Fibroblast of skin of right quadriceps (primary cell): ENCODE measurements at regions not wholly inside any gene's neighbourhood (a gene's known extent, or its start where the extent isn't known, plus 50 kb on each side); places are given as distances from the start of the nearest gene placed in this dataset.

Source experiments
- DNase-seq: peaks from one replicate; pipeline ENCODE4 v3.0.0-alpha.2; 2013

DNA sequence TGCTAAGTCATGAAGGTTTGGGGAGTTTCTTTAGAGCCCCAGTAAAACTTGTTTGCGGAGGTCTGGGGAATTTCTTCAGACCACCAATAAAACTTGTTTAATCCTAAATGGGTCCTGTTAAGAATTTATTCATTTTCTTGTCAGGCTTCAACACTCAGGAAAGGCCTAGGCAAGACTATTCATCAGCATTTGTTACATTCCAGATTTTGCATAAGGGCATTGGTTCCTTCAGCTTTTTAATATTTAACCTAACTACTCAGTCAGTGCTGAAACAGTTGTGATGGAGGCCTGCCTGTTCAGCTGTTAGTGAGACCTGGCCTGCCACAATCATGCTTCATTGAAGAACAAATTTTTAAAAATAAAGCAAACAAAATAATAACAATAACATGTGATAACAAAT is 954.2 kb upstream of the SEMA6D start:
- no peak for DNase-seq

DNA sequence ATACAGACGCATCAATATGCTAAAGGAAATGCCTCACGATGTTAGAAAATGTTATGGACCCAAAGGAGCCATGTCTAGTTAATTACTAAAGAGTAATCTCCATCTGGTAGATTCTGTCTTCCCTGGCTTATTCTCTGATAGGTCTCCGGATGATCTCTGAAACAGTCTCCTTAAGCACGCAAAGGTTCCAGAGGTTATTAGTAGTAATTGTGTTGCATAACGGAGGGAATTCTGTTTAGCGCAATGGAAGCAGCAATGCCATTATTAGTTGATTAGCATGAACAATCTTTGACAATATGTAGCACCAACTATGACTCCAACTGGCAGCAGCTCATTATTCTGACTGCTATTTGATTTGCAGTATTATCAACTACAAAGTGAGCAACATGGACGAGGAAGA is 952.5 kb upstream of the SEMA6D start:
- DNase-seq, result no peak

DNA sequence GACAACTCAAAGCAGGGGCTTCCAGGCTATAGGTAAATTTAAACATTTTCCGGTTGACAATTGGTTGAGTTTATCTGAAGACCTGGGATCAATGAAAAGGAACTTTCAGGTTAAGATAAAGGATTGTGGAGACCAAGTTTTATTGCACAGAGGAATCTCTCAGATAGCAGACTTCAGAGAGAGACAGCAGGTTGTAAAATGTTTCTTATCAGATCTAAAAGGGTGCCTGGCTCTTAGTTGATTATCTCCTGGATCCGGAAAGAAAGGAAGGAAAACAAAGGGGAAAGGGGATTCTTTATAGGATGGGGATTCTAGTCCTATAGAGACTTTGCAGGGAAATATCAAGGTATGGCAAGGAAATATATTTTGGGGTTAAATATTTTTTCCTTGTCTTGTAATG is 951.3 kb upstream of the SEMA6D start:
- DNase-seq, result no peak

DNA sequence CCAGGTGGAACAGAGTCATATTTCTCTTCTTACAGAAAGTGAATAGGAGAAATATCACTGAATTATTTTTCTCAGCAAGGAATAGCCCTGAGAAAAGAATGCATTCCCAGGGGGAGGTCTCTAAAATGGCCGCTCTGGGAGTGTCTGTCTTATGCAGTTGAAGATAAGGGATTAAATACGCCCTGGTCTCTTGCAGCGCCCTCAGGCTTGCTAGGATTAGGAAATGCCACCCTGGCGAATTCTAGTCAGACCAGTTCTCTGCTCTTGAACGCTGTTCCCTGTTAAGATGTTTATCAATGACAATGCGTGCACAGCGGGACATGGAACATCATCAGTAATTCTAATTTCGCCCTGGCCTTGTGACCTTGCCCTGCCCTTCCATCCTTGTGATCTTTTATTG is 949.0 kb upstream of the SEMA6D start:
- no peak for DNase-seq

DNA sequence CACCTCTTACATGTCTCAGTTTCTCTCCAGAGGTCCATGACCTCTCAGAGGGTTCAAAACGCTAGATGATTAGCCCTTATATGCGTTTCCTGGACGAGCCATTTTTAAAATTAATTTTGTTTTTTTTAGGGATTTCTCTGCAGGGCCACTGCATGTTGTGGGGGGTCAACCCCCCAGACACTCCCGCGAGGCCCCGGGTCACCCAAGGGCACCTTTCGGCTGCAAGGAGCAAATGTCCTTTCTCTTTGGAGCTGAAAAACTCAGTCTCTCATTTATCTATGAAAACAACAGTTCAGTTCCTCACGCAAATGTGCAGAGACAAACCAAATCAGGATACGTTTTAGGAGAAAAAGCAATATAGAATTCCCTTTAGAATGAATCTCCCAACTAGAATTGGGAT is 944.3 kb upstream of the SEMA6D start:
- DNase-seq, result no peak

DNA sequence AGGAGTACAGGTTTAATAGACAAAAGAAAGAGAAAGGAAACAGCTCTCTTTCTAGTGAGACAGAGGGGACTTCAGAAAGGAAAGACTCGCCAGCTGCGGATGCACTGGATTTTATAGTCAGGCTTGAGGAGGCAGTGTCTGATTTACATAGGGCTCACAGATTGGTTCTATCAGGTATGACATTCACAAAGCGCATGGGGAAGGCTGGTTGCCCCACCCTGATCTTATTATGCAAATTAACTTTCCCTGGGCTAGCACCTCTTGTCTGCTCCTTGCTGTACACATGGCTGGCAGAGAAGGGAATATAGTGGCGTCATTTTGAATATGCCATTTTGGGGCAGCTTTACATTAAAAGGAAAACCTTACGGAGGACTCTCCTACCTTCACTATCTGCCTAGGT is 938.4 kb upstream of the SEMA6D start:
- DNase-seq, result no peak

DNA sequence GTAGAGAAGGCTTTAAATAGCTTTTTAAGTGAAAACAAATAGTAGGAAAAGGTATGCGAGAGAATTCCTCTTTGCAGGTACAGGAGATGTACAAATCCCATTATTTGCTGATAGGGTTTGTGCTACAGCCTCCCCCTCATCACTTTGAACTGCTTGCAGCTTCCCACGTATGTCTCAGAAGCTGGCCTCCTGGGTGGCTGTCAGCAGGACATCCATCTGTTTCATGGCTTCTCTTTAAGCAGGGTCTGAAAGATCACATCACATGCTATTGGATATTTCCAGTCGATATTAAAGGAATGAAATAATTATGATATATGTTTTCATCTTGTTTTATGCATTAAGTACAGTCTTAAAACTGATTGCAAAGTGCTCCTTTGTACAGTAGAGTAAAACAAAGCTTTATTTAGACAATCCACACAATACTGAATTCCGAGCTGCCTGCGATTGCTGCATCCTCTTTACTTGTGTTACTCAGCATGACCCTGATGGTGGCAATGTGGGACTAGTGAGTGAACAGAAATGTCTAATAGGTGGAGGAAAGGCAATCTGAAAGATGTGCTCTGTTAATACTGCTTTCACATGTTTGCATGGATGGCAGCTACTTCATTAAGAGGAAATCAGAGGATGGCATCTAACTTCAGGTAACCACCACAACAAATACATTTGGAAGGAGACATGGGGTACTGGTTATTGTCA is 930.6 kb upstream of the SEMA6D start:
- DNase-seq, result peak; percentile 15

DNA sequence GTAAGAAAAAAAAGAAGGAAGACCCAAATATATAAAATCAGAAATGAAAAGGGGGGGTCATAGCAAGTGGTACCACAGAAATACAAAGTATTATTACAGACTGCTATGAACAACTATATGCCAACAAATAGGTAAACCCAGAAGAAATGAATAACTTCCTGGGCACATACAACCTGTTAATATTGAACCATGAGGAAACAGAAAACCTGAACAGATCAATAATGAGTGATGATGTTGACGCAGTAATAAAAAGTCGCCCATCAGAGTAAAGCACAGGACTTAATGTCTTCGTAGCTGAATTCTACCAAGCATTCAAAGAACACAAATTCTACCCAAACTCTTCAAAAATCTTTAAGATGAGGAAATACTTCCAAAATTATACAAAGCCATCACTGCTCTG is 921.6 kb upstream of the SEMA6D start:
- DNase-seq, result no peak

DNA sequence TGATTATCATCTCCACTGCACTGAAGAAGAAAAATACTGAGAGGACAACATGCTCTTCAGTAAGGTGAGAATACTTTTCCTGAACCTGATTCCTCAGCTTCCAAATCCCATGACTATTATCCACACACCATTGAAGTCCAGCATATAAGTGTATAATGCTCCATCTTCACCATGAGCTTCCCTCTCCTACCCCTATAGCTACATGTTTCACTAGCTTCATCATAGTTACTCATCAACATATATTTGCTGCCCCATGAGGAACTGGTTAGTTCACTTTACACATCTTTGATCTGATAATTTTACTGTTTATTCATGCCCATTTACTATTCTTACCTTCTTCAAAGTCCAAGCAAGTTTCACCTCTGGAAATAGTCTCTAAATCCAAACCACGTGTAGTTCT is 908.5 kb upstream of the SEMA6D start:
- no peak for DNase-seq

DNA sequence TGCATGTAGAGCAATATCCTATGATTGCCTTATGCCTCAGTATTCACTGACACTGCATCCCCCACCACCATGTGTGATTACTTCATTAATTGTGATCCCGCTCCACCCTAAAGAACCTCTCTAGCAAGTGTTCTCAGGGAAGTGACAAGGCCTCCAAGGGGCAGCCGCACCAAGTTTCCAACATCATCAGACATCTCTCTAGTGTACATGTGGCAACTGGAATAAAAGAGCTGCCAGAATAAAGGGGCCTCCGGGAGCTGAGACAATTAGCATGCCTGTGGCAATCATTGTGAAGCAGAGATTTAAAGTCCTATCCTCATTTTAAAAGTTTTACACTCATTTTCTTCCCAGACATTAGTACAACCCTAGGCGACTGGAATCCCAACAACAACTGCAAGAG is 902.1 kb upstream of the SEMA6D start:
- no peak for DNase-seq

DNA sequence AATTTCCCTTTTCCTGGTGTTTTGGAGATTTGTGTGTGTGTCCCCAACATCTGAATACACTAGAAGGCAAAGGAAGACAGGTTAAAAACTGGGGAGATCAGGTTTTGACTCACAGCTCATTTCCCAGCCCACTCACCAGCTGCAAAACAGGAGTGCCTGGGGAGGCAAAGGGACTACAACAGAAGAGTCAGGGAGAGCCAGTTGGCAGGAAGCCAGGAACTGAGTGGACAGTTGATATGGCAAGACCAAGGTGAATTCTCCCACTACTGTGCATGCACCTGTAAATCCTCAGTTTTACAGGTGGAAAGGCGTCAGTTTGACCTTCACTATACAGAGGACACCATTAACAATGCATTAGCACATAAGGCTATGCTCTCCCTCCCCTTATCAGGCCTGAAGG is 901.5 kb upstream of the SEMA6D start:
- no peak for DNase-seq

DNA sequence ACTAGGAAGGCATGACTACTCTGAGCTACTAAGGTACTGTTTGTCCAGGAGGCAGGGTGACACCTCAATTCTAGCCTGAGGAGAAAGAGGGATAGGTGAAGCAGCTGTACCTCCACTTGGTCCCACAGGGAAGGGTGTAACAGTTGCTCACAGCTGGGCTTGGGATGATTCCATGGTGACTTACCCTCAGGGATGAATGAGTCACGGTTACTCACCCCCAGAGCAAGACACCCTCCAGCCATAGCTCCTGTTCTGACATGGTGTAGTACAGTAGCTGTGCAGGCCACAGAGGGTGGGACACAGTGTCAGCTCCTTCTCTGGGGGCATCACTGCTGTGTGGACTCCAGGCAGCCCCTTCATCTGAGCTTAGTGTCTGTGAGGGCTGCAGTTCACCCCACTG is 868.6 kb upstream of the SEMA6D start:
- peak; percentile 78 for DNase-seq

DNA sequence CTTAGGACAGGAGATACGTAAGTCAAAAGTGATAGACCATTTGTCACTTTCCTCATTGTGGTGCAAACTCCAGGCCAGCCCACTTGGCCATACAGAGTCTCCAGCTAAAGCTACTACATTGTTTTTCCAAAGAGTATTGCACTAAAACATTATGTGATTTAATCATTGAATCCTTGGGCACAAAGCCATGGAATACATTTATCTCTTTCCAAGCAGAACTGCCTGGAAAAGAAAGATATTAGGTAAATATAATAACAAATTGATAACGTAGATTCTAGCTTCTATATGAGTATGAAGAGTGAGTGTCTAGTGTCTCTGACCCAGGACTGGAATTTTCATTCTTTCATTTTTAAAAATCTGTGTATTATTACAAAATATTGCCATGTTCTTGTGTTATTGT is 863.7 kb upstream of the SEMA6D start:
- no peak for DNase-seq

DNA sequence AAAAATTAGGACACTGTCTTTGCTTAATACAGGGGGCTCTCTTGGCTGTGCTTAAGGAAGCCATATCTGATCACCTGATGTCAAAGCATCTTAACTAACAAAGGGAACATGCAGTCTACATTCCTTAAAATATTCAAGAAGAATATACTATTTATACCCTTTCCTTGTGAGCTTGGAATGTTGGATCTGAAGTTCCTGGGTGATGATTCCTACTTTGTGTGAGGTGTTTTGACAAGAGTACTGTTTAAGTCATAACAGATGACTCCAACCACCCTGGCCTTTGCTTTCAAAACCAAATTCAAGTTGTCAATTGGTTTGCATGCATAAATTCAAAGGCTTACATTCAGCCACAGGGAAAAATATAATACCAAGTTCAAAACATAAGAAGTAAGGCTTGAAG is 862.7 kb upstream of the SEMA6D start:
- peak; percentile 28 for DNase-seq

DNA sequence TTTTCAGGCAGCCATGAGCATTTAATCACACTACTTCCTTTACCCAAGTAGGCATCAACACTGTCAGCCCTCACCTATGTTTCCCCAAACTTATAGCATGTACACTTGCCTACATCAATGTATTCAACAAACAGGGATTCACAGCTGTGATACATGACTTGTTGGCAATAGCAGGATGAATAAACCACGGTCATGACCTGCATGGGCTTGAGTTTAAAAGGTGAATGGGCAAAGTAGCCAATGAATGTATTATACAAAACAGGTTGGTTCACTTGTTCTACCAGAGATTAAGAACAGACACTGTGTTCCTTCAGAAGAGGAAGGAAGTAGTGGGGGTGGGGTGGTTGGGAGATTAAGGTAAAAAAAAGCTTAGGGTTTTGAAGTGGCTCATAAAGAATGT is 861.9 kb upstream of the SEMA6D start:
- no peak for DNase-seq

DNA sequence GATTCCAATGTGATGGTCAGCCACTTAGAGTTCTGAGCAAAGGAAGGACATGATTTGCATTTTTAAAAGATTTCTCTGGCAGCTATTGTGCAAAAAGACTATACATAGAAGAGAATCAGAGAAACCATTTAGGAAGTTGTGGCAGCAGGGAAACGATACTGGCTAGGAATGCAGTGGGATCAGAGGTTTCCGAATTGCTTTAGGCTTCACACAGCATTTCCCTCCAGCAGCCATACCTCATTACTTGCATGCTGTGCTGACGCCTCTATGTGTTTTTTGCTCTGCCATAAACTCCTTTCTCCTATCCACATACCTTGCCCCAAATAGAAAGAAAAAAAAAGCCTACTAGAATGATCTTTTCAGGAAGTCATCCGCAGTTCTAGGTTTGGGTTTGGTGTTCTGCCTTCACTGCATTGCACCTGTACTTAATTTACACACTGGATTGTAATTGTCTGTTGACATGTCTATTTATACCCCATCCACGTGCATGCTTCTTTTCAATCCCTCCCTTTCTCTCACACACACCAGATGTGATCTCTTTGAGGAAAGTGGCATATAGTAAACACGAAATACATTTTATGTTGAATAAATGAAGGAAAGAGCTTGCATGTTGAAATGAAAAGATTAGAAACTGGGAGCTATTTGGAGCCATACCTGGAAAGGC is 860.3 kb upstream of the SEMA6D start:
- peak; percentile 6 for DNase-seq

DNA sequence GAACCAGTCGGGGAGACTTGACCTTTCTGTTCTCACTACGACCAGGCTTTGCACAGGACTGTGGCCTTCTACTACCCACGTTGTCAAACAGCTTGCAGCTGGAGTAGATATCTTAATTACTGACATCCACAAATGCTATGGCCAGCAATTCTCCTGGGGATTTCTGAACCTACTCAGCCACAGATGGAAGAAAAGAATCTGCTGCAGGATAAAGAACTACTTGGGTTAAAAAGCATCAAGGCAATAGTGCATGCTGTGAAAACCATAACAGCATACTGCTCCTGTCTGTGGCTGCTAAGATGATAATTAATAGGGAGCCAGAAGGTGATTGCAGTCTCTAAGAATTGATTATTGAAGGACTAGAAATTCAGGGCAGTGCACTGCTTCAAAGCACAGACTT is 859.2 kb upstream of the SEMA6D start:
- DNase-seq, result no peak

DNA sequence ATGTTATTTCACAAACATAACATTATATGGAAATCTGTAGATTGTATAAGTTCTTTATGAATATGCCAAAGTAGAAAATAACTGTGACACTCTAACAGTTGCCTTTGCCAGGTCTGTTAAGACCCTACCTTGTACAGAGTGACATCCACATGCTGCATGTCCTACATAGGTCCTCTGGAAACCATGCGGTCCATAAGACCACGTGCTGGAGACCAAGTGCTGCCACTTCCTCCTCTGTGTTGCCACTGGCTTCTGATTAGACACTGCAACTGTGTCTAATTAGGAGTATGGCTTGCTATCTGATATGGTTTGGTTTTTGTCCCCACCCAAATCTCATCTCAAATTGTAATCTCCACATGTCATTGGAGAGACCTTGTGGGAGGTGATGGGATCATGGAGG is 855.5 kb upstream of the SEMA6D start:
- no peak for DNase-seq

DNA sequence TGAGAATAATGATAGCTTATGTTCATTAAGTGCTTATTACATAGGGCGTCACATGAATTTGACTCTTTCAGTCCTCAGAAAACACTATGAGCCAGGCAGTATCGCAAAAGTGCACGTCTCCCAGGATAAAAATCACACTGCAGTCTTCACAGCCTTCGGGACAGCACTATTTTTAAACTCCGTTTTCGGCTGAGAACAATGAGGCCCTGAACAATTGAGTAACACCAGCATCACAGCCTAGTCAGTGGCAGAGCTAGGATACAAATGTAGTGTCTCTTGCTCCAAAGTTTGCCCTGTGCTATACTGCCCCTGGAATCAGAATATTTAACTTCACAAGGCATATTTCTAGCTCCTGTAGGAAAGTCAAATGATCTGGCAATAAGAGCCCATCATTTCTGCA is 852.1 kb upstream of the SEMA6D start:
- no peak for DNase-seq

DNA sequence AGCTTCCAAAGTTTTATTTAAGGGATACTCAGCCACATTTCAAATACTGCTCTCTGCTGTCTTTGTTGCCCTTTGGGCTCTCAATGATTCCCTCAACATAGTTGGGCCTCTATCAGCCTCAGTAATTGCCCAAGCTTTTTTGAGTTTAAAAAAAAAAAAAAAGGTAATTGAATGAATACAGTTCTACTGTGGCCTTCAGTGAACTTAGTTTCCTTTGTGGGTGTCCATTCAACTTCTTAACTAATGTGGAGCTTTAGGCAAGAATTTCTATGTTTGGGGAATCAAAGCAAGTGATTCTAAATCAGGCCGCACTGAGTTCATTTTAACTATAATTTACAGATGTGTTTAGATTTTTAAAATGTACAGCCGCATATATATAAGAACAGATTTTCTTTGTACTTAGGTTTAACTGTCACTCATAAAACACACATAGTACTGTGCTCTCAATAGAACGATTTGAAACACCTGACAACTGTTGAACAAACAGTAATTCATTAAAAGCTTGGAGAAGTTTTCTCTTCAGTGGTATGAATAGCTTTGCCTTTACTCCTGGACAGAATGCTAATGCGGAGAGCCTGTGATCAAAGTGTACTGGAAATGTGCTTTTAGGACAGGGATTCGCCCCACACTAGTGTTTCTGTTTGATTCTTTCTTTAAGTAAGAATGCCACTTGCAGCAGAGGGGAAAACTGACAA is 844.9 kb upstream of the SEMA6D start:
- no peak for DNase-seq

DNA sequence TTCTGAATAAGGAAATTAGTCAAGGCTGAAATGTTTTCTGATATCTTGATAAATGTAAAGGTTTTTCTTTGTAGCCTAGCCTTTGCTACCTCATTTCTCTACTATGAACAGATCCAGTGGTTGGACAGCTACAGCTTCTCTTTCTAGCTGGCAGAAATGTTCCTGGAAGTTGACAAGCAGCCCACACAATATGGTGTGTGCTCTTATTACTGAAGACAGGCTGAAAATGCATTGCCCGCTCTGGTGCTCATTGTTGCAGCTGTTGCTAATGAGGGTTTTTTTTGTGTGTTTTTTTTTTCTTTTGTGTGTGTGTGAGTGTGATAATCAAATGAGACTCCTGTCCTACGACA is 844.3 kb upstream of the SEMA6D start:
- DNase-seq, result no peak

DNA sequence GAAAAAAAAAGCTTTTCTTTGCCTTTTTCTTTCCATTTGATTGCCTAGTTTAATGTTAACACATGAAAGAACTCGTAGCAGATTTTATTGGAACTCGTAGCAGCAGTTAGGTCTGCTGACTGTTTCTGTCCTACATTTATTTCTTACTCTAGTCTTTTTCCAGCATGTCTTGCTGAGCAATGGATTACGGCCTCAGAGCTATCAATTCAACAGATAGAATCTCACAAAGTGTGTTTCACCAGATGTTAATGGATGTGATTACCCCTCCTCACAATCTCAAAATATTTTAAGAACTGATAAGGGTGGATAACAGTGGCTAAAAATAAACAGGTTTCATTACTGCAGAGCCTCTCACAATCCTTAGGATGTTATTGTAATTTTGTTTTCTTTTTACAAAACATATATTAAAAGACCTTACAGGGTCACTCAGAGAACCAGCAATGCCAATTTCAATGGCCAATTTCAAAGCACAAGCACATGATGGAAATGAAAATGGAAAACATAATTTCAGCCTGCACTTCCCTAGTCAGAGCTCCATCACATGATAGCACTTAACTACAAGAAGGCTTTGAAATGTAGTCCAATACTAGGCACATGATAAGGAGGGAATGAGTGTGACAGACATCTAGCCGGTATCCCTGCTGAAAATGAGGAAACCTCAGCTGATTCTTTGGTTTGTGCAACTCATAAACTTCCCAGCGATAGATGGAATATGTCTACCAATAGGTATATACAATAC is 838.1 kb upstream of the SEMA6D start:
- DNase-seq, result no peak

DNA sequence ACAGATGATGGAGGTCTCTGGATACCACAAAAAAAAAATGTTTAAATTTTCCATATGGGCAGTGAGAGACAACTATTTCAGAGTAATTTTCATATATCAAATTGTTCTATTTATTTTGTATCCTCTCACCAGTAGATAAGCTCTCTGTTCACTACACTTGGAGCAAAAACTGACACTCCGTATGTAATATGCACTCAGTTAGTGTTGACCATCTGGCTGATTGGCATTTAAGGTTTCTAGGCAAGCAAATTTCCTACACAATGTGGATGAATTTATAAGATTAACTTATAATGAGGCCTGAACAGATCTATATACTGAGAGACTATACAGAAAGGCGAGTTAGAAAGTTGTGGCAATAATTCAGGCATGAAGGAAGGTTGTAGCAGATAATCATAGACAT is 836.5 kb upstream of the SEMA6D start:
- DNase-seq, result no peak

DNA sequence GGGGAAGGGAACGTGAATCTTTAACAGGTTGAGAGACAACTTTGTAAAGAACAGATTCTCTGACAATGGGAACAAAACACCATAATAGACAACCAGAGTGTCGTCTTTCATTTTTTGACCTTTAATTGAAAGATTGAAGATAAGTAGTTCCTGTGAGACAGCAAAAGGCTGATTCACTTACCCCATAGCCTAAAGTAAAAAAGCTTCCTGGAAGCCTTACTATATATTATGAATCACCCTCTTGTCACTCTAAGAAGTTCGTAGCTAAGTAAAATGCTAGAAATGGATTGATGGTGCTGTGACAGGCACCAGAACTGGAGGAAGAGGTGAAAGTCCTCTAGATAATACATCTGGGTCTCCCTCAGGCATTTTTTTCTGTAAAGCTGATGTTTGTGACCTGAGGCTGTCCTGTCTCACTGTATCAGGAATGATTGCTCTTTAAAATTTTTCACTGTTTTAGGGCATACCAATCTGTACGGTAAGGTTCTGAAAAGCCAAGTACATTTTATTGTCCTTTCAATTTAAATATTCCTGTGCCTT is 824.6 kb upstream of the SEMA6D start:
- DNase-seq, result peak; percentile 38
